Neural cell (in vitro differentiated cells): ENCODE measurements at regions not wholly inside any gene's neighbourhood (a gene's known extent, or its start where the extent isn't known, plus 50 kb on each side); places are given as distances from the start of the nearest gene placed in this dataset.

Experiments used
- CTCF ChIP-seq: fragments of 450-650 bp; IDR thresholded peaks from 2 replicates; pipeline ENCODE4 v1.5.1; 2014; ENCODE audit warnings: antibody characterized with exemption, mild to moderate bottlenecking, moderate library complexity; ENCODE audit not compliant: poor library complexity, severe bottlenecking
- EP300 ChIP-seq: fragments of 450-650 bp; conservative IDR thresholded peaks from 2 replicates; pipeline ENCODE4 v1.6.1; 2014; ENCODE audit warnings: antibody characterized with exemption, mild to moderate bottlenecking, moderate library complexity; ENCODE audit not compliant: poor library complexity, severe bottlenecking
- EZH2 ChIP-seq: fragments of 200-600, 300-800 bp; shearing (Covaris generic), sonication (generic); IDR thresholded peaks from 2 replicates; pipeline ENCODE4 v1.6.1; 2014; ENCODE audit warnings: antibody characterized with exemption, low read length, borderline replicate concordance, mild to moderate bottlenecking; ENCODE audit not compliant: insufficient read depth, poor library complexity, severe bottlenecking
- MXI1 ChIP-seq: fragments of 450-650 bp; conservative IDR thresholded peaks from 2 replicates; pipeline ENCODE4 v1.6.1; 2014; ENCODE audit warnings: antibody characterized with exemption, mild to moderate bottlenecking; ENCODE audit not compliant: poor library complexity, severe bottlenecking
- POLR2AphosphoS5 ChIP-seq: IDR thresholded peaks from 2 replicates; pipeline ENCODE4 v1.6.1; 2012
- RAD21 ChIP-seq: fragments of 450-650 bp; conservative IDR thresholded peaks from 2 replicates; pipeline ENCODE4 v1.6.1; 2014; ENCODE audit warnings: antibody characterized with exemption, mild to moderate bottlenecking, moderate library complexity
- REST ChIP-seq: IDR thresholded peaks from 2 replicates; pipeline ENCODE4 v1.6.1; 2012; ENCODE audit warnings: borderline replicate concordance
- SMC3 ChIP-seq: fragments of 450-650 bp; conservative IDR thresholded peaks from 2 replicates; pipeline ENCODE4 v1.6.1; 2014; ENCODE audit warnings: antibody characterized with exemption, mild to moderate bottlenecking, moderate library complexity; ENCODE audit not compliant: poor library complexity
- TAF1 ChIP-seq: IDR thresholded peaks from 2 replicates; pipeline ENCODE4 v1.6.1; 2012; ENCODE audit warnings: low read depth

GRCh38 chr3:152156880-152157279 is 111.8 kb upstream of the MBNL1 start:
- no peak for TF ChIP-seq REST
- no peak for TF ChIP-seq CTCF
- no peak for TF ChIP-seq POLR2AphosphoS5
- no peak for TF ChIP-seq RAD21
- TF ChIP-seq EP300, result no peak
- no peak for TF ChIP-seq SMC3
- no peak for TF ChIP-seq TAF1
- TF ChIP-seq EZH2, result no peak
- no peak for TF ChIP-seq MXI1
